GM12892 (cell line): ENCODE measurements at regions not wholly inside any gene's neighbourhood (a gene's known extent, or its start where the extent isn't known, plus 50 kb on each side); places are given as distances from the start of the nearest gene placed in this dataset.
A peak's percentile ranks its signal among the peaks of the same experiment; 100 is the strongest.
"Not testable (repeated sequence)": the region's sequence is repeated elsewhere in the genome, so short reads cannot be mapped to it uniquely, and the experiment has no call there.

Experiments
- DNase-seq: peaks from one replicate; pipeline ENCODE4 v3.0.0; 2011; ENCODE audit not compliant: insufficient read length
- FAIRE-seq: peaks from 2 replicates; lab custom pipeline; 2011; peaks lifted over from hg19 to GRCh38; lab: Jason Lieb, UNC
- POLR2A ChIP-seq: IDR thresholded peaks from 2 replicates; pipeline ENCODE4 v1.6.1; 2011; ENCODE audit warnings: low read depth, low read length, control low read depth
- POLR2AphosphoS5 ChIP-seq: IDR thresholded peaks from 2 replicates; pipeline ENCODE4 v1.6.1; 2011; ENCODE audit warnings: low read depth, low read length, control low read depth
- TAF1 ChIP-seq: IDR thresholded peaks from 2 replicates; pipeline ENCODE4 v1.6.1; 2011; ENCODE audit warnings: low read depth, mild to moderate bottlenecking, control low read depth, low read length, borderline replicate concordance

DNA sequence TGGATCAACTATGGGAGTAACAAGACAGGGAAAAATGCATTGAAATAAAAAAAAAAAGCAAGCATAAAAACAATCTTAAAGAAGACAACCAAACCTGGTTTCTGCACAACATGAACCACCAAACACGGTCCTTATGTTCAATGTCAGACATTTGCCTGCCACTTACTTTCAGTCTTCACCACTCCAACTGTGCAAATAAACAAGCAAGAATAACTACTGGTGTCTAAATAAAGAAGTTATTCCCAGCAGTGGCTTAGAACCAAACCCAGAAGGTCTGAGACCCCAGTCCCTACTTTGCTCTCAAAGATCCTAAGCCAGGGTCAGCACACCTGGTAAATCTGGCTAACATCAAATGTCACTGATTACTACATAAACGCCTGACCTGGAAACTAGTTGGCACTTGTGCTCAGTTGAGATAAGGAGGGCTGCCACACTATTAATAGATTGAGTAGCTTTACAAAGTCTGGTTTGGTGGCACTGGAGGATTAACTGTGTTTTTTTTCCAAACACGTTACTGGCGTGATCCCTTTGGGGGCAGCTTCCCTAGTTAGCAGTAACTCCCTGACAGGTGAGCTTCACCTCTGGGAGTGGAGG lies 62.7 kb upstream of the ABLIM1 start:
- DNase-seq (no peak), FAIRE-seq (peak; percentile 17)
- TF ChIP-seq POLR2A = no peak
- no peak for TF ChIP-seq POLR2AphosphoS5
- no peak for TF ChIP-seq TAF1

DNA sequence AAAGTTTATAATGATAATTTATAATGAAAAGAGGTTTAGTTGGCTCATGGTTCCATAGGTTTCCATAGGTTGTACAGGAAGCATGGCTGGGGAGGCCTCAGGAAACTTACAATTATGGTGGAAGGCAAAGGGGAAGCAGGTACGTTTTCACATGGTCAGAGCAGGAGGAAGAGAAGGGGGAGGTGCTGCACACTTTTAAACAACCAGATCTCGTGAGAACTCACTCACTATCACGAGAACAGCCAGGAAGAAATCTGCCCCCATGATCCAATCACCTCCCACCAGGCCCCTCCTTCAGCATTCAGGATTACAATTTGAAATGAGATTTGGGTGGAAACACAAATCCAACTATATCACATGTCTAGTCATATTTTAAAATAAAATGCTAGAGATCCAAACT lies 64.1 kb upstream of the ABLIM1 start:
- not testable (repeated sequence) for FAIRE-seq, DNase-seq

DNA sequence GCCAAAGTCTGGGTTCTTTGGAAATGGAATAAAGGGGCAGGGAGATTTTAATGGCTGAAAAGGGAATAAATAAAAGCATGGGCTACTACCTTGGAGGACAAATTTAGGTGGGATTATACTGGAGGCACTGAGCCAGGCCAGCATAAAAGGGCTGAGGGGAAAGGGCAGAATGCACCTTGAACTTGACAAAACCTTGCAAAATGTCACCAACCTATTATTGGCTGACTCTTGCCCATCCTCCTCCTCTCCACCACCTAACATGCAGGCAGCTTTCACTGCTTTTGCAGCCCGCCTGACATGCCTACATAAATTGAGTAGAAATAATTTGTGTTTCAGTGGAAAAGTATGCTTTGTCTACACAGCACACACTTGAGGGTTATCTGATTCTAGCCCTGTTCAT lies 65.3 kb upstream of the ABLIM1 start:
- TF ChIP-seq POLR2AphosphoS5 (no peak), TAF1 (no peak), POLR2A (no peak)
- FAIRE-seq = no peak
- DNase-seq = no peak

DNA sequence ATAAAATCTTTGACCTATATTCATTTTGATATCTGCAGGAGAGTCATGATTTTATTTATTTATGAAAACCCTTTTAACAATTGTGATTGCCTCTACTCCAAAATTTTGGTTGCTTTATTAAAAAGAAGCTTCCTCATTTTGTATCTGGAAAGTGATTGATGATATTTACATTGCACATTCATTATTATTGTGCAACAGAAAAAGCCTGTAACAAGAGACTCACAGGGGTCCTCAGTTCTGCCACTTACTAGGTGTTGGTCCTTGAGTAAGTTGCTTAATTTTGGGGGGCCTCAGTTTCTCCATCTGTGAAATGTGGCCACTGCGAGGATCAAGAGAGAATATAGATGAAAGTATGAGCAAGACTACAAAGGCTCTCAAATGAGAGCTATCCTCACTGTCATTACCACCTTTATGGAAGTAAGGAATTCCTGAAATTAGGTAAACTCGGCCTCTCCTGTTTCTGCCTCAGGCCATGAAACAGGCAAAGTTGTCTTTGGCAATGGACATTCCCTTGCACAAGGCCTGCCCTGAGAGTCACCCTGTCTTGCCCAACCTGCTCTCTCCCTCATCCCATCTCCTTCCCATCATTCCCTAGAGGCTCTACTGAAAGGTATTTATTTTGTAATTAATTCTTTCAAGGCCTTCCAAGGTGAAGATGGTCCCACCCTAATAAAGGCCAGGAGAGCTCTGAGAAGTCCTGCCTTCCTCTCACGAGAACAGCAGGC lies 66.1 kb upstream of the ABLIM1 start:
- FAIRE-seq (no peak), DNase-seq (no peak)
- TF ChIP-seq TAF1 (no peak), POLR2A (no peak), POLR2AphosphoS5 (no peak)

DNA sequence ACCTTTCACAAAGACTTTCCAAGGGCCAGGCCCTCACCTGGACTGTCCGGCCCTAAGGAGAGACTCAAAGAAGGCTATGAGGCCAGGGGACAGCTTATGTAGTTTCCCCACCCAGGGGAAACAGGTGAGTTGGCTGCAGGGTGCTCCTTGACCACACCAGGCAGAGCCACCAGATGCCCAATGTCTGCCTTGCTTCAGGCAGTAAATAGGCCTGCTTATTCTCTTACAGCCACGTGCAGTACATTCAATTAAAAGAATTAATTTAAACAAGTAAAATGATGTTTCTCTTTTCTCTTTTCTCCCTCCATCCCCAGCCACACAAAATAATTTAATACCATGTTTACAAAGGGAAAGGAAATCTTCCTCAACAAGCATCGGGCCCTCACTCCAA lies 66.6 kb upstream of the ABLIM1 start:
- FAIRE-seq (no peak), DNase-seq (no peak)
- TF ChIP-seq POLR2A (no peak), POLR2AphosphoS5 (no peak), TAF1 (no peak)

DNA sequence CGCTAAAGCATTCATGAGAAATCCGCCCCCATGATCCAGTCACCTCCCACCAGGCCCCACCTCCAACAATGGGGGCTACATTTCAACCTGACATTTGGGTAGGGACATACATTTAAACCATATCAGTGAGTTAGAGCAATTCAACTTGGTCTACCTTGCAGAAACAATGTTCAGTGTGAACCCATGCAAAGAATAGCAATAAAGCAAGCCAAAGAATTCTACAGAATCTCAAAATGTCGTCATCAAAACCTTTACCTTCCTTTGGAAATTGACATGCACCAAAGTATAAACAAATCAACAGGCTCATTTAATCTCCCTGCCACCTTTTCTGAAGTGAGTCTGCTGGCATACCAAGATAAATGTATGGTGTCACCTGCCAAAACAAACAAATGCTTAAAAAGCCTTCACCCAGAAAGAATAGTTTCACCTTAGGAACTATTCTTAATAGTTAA lies 68.8 kb upstream of the ABLIM1 start:
- FAIRE-seq (no peak), DNase-seq (no peak)
- no peak for TF ChIP-seq TAF1
- TF ChIP-seq POLR2AphosphoS5 = no peak
- no peak for TF ChIP-seq POLR2A

DNA sequence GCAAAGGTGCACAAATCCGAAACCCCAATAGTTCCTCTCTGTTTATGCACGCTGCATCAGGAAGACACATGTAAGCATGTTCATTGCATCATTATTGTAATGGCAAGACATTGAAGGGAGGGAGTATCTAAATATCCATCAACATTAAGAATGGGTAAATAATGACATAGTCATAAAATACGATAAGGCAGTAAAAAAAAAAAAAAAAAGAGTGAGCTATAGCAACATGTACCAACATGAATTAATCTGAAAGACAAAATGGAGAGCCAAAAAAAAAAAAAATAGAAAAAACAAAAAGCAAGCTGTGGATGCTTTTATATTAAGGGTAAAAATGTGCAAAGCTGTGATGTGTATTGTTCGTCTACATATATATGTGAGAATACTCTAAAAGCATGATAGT lies 70.2 kb upstream of the ABLIM1 start:
- DNase-seq (no peak), FAIRE-seq (no peak)
- no peak for TF ChIP-seq POLR2AphosphoS5
- TF ChIP-seq TAF1 = no peak
- no peak for TF ChIP-seq POLR2A

DNA sequence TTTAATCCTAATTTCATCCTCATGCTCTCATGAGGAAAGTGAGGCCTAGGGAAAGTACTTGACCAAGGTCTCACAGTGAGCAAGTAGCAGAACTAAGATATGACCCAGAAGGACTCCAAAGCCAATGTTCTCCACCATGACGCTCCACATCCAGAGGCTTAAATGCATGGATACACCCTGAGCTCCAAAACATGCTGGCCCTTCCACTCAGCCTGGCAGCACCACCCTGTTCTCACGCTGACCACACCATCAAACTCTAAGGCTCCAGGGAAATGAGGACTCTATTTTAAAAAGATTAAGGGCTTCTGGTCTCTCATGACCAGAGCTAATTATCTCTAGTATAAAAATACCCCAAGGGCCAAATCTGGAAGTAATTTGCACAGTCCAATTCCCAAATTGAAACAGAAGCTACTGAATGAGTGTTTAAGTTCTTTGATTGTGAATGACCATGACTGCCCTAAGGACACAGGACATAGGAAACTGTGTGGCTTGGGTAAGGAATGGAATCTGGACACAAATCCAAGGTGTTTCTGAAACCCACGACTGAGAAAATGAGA lies 71.1 kb upstream of the ABLIM1 start:
- TF ChIP-seq TAF1 = no peak
- no peak for TF ChIP-seq POLR2AphosphoS5
- DNase-seq (no peak), FAIRE-seq (no peak)

DNA sequence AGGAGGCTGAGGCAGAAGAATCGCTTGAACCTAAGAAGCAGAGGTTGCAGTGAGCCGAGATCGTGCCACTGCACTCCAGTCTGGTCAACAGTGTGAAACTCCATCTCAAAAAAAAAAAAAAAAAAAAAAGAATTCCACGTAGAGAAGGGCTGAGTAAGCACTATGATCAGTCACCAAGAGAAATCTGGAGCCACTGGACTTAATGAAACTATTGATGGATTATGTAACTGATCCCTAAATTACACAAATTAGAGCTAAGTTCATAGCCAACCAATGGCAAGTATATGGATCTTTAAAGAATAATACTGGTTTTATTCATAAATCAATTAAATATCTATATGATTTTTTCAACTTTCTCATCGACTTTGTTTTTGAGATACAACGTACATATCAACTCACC lies 72.2 kb upstream of the ABLIM1 start:
- no peak for FAIRE-seq
- TF ChIP-seq POLR2AphosphoS5 (no peak), TAF1 (no peak), POLR2A (no peak)

DNA sequence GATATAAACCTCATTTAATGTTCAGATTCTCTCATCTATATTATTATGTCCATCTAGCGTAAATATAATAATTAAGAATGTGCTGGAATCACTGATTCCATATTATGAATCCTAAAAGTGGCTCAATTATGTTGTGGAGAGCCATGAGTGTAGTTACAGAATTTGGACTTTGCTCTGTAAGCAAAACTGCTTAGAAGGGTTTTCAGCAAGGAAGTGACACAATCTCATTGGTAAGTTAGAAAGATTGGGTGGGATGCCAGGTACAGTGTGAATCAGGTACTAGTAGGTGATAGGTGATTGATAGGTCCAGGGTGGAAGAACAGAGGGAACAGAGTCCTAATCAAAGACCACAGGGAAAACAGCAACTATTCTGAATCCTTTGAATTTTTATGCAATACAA lies 74.9 kb upstream of the ABLIM1 start:
- TF ChIP-seq POLR2A (no peak), TAF1 (no peak), POLR2AphosphoS5 (no peak)
- DNase-seq = no peak
- no peak for FAIRE-seq

More for the DNA sequence above, 72.2 kb upstream of the ABLIM1 start:
- no peak for DNase-seq

DNA sequence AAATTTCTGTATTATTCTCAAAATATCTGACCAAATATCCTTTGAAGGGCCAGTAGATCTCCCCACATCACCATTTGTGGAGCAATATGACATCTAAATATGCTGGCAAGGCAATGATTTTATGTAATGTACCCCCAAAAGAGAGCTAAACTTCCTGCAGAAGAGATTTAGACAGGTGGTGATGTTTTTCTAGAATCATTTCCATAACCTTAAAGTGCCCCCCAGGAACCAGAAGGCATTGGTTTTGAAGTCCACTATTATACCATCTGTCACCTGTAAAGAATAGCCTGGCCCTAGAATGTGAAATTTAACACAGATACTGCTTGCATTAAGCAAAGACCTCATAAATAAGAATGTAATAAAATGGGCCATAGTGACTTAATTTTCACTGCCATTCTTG lies 77.9 kb upstream of the ABLIM1 start:
- FAIRE-seq (no peak), DNase-seq (no peak)
- TF ChIP-seq TAF1 = no peak

DNA sequence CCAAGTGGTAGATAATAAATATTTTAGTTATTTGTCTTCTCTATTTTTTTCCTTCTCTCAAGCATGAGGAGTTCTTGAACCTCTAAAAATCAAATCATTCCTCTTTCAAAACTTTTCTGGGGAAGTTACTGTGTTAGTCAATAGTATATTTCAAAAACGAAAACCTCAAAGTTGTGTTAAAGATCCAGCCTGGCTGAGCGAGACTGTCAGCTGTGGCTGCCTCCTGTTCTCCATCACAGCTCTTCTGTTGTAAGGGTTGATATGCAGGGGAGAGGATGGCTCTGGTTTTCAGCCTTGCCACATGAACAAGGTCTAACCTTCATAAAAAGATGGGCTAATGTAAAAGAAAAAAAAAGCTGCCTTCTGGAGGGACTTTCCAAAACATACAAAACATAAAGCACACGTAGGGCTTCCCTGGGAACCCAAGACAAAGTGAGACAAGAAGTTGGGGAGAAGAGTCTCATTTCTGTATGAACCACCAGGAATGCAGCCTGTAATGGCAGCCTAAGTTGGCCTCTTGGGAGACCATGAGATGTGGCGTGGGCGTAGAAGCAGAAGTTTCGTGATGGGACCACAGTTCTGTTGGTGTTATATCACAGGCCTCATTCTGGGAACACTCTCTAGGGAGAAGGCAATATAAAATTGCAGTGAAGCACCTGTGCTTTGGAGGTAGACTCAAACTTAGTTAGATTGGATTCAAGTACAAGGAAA lies 77.9 kb upstream of the FHIP2A start:
- FAIRE-seq (peak; percentile 38), DNase-seq (no peak)
- TF ChIP-seq POLR2A = no peak
